SK-N-SH (cell line): ENCODE measurements at regions not wholly inside any gene's neighbourhood (a gene's known extent, or its start where the extent isn't known, plus 50 kb on each side); places are given as distances from the start of the nearest gene placed in this dataset.
A peak's percentile ranks its signal among the peaks of the same experiment; 100 is the strongest.

Experiments
- CTCF ChIA-PET: fragments of 300-600, 350-600 bp; formaldehyde crosslinking; extraction: SDS; loops from one replicate; lab custom pipeline; 2021; lab: Yijun Ruan, JAX
- POLR2A ChIA-PET: fragments of 350-600 bp; sonication (Branson Sonifier 250); formaldehyde crosslinking; extraction: SDS; loops from one replicate; lab custom pipeline; 2020; ENCODE audit warnings: antibody characterized with exemption, inconsistent platforms; lab: Yijun Ruan, JAX
- DNase-seq: peaks from one replicate; pipeline ENCODE4 v3.0.0; 2012
- H2AFZ ChIP-seq: fragments of 200-600 bp; sonication (generic); 2 replicates; pipeline ENCODE4 v1.8.1; 2016; ENCODE audit warnings: antibody characterized with exemption, mild to moderate bottlenecking, low read depth
- H3F3A ChIP-seq: fragments of 200-600 bp; sonication (generic); replicated peaks from 2 replicates; pipeline ENCODE3; 2016; ENCODE audit warnings: antibody characterized with exemption, mild to moderate bottlenecking; ENCODE audit not compliant: insufficient read depth
- H3K27ac ChIP-seq, 2 experiments: fragments of 200-500 bp in 1 of 2; fragments of 200-600 bp in 1 of 2; sonication (Bioruptor generic) in 1 of 2; sonication (generic), shearing (Covaris generic) in 1 of 2; 2 replicates each; pipeline versions ENCODE4 v1.5.1 to v1.6.1; 2014 to 2016; ENCODE audit warnings: low read depth in 2 of 2, inconsistent platforms in 1 of 2, low read length in 1 of 2, mild to moderate bottlenecking in 1 of 2, mixed read lengths in 1 of 2
- H3K27me3 ChIP-seq: fragments of 200-600 bp; sonication (generic), shearing (Covaris generic); 2 replicates; pipeline ENCODE4 v1.6.1; 2016; ENCODE audit warnings: mixed run types; ENCODE audit not compliant: insufficient read depth
- H3K36me3 ChIP-seq, 2 experiments: fragments of 200-500 bp in 1 of 2; fragments of 200-600 bp in 1 of 2; sonication (Bioruptor generic) in 1 of 2; sonication (generic) in 1 of 2; replicated peaks in 1 of 2; 2 replicates each; pipeline versions ENCODE3 to v1.5.1; 2014 to 2016; ENCODE audit warnings: low read length in 1 of 2, mild to moderate bottlenecking in 1 of 2; ENCODE audit not compliant: insufficient read depth in 2 of 2, control insufficient read depth in 1 of 2
- H3K4me1 ChIP-seq, 2 experiments: fragments of 200-500 bp in 1 of 2; fragments of 200-600 bp in 1 of 2; sonication (Bioruptor generic) in 1 of 2; sonication (generic), shearing (Covaris generic) in 1 of 2; 2 replicates each; pipeline versions ENCODE4 v1.5.1 to v1.6.1; 2014 to 2016; ENCODE audit warnings: low read depth in 1 of 2, low read length in 1 of 2, mixed run types in 1 of 2; ENCODE audit not compliant: insufficient read depth in 2 of 2, control insufficient read depth in 1 of 2
- H3K4me2 ChIP-seq: fragments of 200-600 bp; sonication (generic), shearing (Covaris generic); 2 replicates; pipeline ENCODE4 v1.6.1; 2017; ENCODE audit warnings: mixed run types
- H3K4me3 ChIP-seq, 2 experiments: fragments of 200-500 bp in 1 of 2; fragments of 200-600 bp in 1 of 2; sonication (Bioruptor generic) in 1 of 2; sonication (generic), shearing (Covaris generic) in 1 of 2; 2 replicates each; pipeline versions ENCODE4 v1.5.1 to v1.8.1; 2014 to 2016; ENCODE audit warnings: low read depth in 2 of 2, inconsistent platforms in 1 of 2, low read length in 1 of 2, mild to moderate bottlenecking in 1 of 2, mixed read lengths in 1 of 2, moderate library complexity in 1 of 2
- H3K79me2 ChIP-seq: fragments of 200-600 bp; sonication (generic); 2 replicates; pipeline ENCODE4 v1.8.1; 2017; ENCODE audit warnings: mild to moderate bottlenecking; ENCODE audit not compliant: insufficient read depth
- H3K9ac ChIP-seq: fragments of 200-600 bp; sonication (generic); 2 replicates; pipeline ENCODE4 v1.6.1; 2017; ENCODE audit warnings: mixed run types
- H3K9me2 ChIP-seq: fragments of 200-600 bp; sonication (generic); 2 replicates; pipeline ENCODE4 v1.6.1; 2017; ENCODE audit warnings: mixed run types
- H3K9me3 ChIP-seq: fragments of 200-600 bp; sonication (generic); 2 replicates; pipeline ENCODE4 v1.6.1; 2017; ENCODE audit warnings: mixed run types, mild to moderate bottlenecking, moderate library complexity
- H4K20me1 ChIP-seq: fragments of 200-600 bp; sonication (generic); 2 replicates; pipeline ENCODE4 v1.6.1; 2017; ENCODE audit warnings: mild to moderate bottlenecking, mixed run types; ENCODE audit not compliant: insufficient read depth
- CTCF ChIP-seq: fragments of 200-600 bp; sonication (generic); IDR thresholded peaks from 2 replicates; pipeline ENCODE4 v1.6.1; 2017; ENCODE audit warnings: antibody characterized with exemption, mild to moderate bottlenecking, moderate library complexity
- ELF1 ChIP-seq: IDR thresholded peaks from 2 replicates; pipeline ENCODE4 v1.4.0; 2012
- EP300 ChIP-seq, 2 experiments: IDR thresholded peaks; 2 replicates each; pipeline versions ENCODE4 v1.4.0 to v1.6.1; 2012; ENCODE audit warnings: borderline replicate concordance in 1 of 2, low read depth in 1 of 2, low read length in 1 of 2
- FOSL2 ChIP-seq: IDR thresholded peaks from 2 replicates; pipeline ENCODE4 v1.4.0; 2012; ENCODE audit warnings: low read depth, mild to moderate bottlenecking, moderate library complexity, borderline replicate concordance
- FOXM1 ChIP-seq: IDR thresholded peaks from 2 replicates; pipeline ENCODE4 v1.4.0; 2012; ENCODE audit warnings: low read depth, mild to moderate bottlenecking
- GABPA ChIP-seq: IDR thresholded peaks from 2 replicates; pipeline ENCODE4 v1.4.0; 2012; ENCODE audit warnings: low read depth, mild to moderate bottlenecking
- IRF3 ChIP-seq: fragments of 150-350 bp; IDR thresholded peaks from 2 replicates; pipeline ENCODE4 v1.6.1; 2016; ENCODE audit warnings: mild to moderate bottlenecking, low read depth, low read length
- MAX ChIP-seq: IDR thresholded peaks from 2 replicates; pipeline ENCODE4 v1.4.0; 2012; ENCODE audit warnings: low read depth
- MEF2A ChIP-seq: IDR thresholded peaks from 2 replicates; pipeline ENCODE4 v1.4.0; 2012; ENCODE audit warnings: low read depth, borderline replicate concordance
- NFIC ChIP-seq: IDR thresholded peaks from 2 replicates; pipeline ENCODE4 v1.4.0; 2012; ENCODE audit warnings: borderline replicate concordance
- PBX3 ChIP-seq: IDR thresholded peaks from 2 replicates; pipeline ENCODE4; 2012
- POLR2AphosphoS5 ChIP-seq: IDR thresholded peaks from 2 replicates; pipeline ENCODE4 v1.6.1; 2012; ENCODE audit warnings: low read depth, low read length
- RCOR1 ChIP-seq: fragments of 150-350 bp; IDR thresholded peaks from 2 replicates; pipeline ENCODE4 v1.6.1; 2017; ENCODE audit warnings: antibody characterized with exemption, low read length
- RXRA ChIP-seq: IDR thresholded peaks from 2 replicates; pipeline ENCODE4 v1.4.0; 2012; ENCODE audit warnings: low read depth, mild to moderate bottlenecking, borderline replicate concordance
- SIN3A ChIP-seq: IDR thresholded peaks from 2 replicates; pipeline ENCODE4 v1.6.1; 2012; ENCODE audit warnings: low read depth, mild to moderate bottlenecking, low read length, moderate library complexity, borderline replicate concordance
- SMC3 ChIP-seq: IDR thresholded peaks from 2 replicates; pipeline ENCODE4 v1.6.1; 2012; ENCODE audit warnings: low read depth, low read length, improper control_type of control experiment
- TCF12 ChIP-seq: IDR thresholded peaks from 2 replicates; pipeline ENCODE4 v1.4.0; 2012
- USF1 ChIP-seq: IDR thresholded peaks from 2 replicates; pipeline ENCODE4 v1.4.0; 2012; ENCODE audit warnings: low read depth, borderline replicate concordance
- USF2 ChIP-seq: fragments of 150-350 bp; IDR thresholded peaks from 2 replicates; pipeline ENCODE4 v1.6.1; 2017; ENCODE audit warnings: antibody characterized with exemption, low read length, low read depth, borderline replicate concordance
- YY1 ChIP-seq: IDR thresholded peaks from 2 replicates; pipeline ENCODE4 v1.4.0; 2012; ENCODE audit warnings: low read depth, mild to moderate bottlenecking
- WGBS: methylation state at CpG from one replicate; pipeline ENCODE4 v1.1.6; 2017; ENCODE audit warnings: low lambda C conversion rate; 5-methylcytosine and 5-hydroxymethylcytosine counted together

GRCh38 chr2:12921321-12921720, 204.6 kb downstream of the TRIB2 start:
- 88% methylated on average over 5 of the region's 5 CpGs for WGBS
- Histone ChIP-seq H3K4me1 (peaks cover 3 to 20% of the 10 kb centered on the region in 2 experiments; a peak in 2 of 4 replicates), H3K79me2 (no peaks in the 10 kb centered on the region), H4K20me1 (no peaks in the 10 kb centered on the region), H3K9me2 (no peaks in the 10 kb centered on the region), H3K27ac (no peak overlapping the region), H3K4me3 (no peak overlapping the region), H2AFZ (no peak overlapping the region), H3K9me3 (no peaks in the 10 kb centered on the region), H3K27me3 (no peaks in the 10 kb centered on the region), H3K4me2 (no peak overlapping the region), H3K36me3 (no peaks in the 10 kb centered on the region), H3F3A (peaks cover 25% of the 10 kb centered on the region), H3K9ac (no peak overlapping the region)
- ChIA-PET POLR2A (no interaction called here), CTCF (interaction anchor here (1.5 to 7.0 kb wide), 4 partner anchors 9 to 1092 kb away, joined by 4 to 61 read pairs (median 4); no protein-coding TSS in a partner anchor)
- TF ChIP-seq USF2 (no peak), RXRA (no peak), FOSL2 (no peak), NFIC (no peak), YY1 (no peak), FOXM1 (no peak), EP300 (IDR thresholded peaks at IDR 0.05; ENCODE audit: borderline replicate concordance in 1 of 2, low read depth in 1 of 2, low read length in 1 of 2) (no peak), POLR2AphosphoS5 (no peak), RCOR1 (no peak), MEF2A (no peak), SMC3 (no peak), PBX3 (no peak), TCF12 (no peak), USF1 (no peak)
- DNase-seq = no peak

- 63% methylated on average over 4 of the region's 4 CpGs for WGBS
- no peak for DNase-seq
- TF ChIP-seq NFIC (no peak), POLR2AphosphoS5 (no peak), IRF3 (no peak), MEF2A (no peak), SIN3A (no peak), ELF1 (no peak), CTCF (no peak), GABPA (no peak), FOXM1 (no peak), RCOR1 (no peak), USF2 (no peak), MAX (no peak), TCF12 (peak; percentile 47)
Observed at GRCh38 chr2:12923907-12924610, 207.3 kb downstream of the TRIB2 start.

More at GRCh38 chr2:12923907-12924610, 207.3 kb downstream of the TRIB2 start:
- Histone ChIP-seq H3K27me3 (no peaks in the 10 kb centered on the region), H3K9ac (no peak overlapping the region), H4K20me1 (no peaks in the 10 kb centered on the region), H3K4me2 (no peak overlapping the region), H3K4me3 (no peak overlapping the region), H2AFZ (no peak overlapping the region), H3K9me2 (no peaks in the 10 kb centered on the region), H3K9me3 (no peaks in the 10 kb centered on the region), H3K36me3 (no peaks in the 10 kb centered on the region), H3K4me1 (peaks cover 10 to 15% of the 10 kb centered on the region in 2 experiments; a peak in 3 of 4 replicates), H3K27ac (peak overlapping the region in 1 of 2 experiments; percentile 16; a peak in 1 of 4 replicates), H3F3A (peaks cover 25% of the 10 kb centered on the region), H3K79me2 (no peaks in the 10 kb centered on the region)
- ChIA-PET CTCF (interaction anchor here (1.3 kb wide), 1 partner anchor 13 kb away, joined by 3 read pairs; no protein-coding TSS in a partner anchor), POLR2A (no interaction called here)
